Activated CD4-positive, alpha-beta T cell treated with anti-CD3 and anti-CD28 coated beads for 36 hours (primary cell): ENCODE measurements at regions not wholly inside any gene's neighbourhood (a gene's known extent, or its start where the extent isn't known, plus 50 kb on each side); places are given as distances from the start of the nearest gene placed in this dataset.

ENCODE experiments used
- ATAC-seq: fragments of 200-7000 bp; cut with Tn5 transposase; one replicate; pipeline ENCODE4 v1.10.0; 2021; ENCODE audit warnings: mild to moderate bottlenecking, moderate library complexity
- CTCF ChIA-PET: fragments of 350-600 bp; sonication (Branson Sonifier 250); formaldehyde crosslinking; loops from one replicate; lab custom pipeline; 2021; ENCODE audit warnings: antibody characterized with exemption; lab: Charles Lee
- POLR2A ChIA-PET: fragments of 350-600 bp; sonication (Branson Sonifier 250); formaldehyde crosslinking; loops from one replicate; lab custom pipeline; 2021; ENCODE audit warnings: antibody characterized with exemption, inconsistent platforms; lab: Charles Lee
- DNase-seq: peaks from one replicate; pipeline ENCODE4 v3.0.0-alpha.2; 2020
- H3K27ac Mint-ChIP-seq: one replicate; pipeline ENCODE4 v1.8.0; 2021; ENCODE audit warnings: mixed read lengths
- H3K27me3 Mint-ChIP-seq: one replicate; pipeline ENCODE4 v1.8.0; 2021; ENCODE audit warnings: mixed read lengths
- H3K36me3 Mint-ChIP-seq: one replicate; pipeline ENCODE4 v1.8.0; 2021; ENCODE audit warnings: low read depth, mixed read lengths
- H3K4me1 Mint-ChIP-seq: one replicate; pipeline ENCODE4 v1.8.0; 2021; ENCODE audit warnings: mixed read lengths
- H3K4me3 Mint-ChIP-seq: one replicate; pipeline ENCODE4 v1.8.0; 2021; ENCODE audit warnings: mild to moderate bottlenecking, moderate library complexity, mixed read lengths
- H3K9me3 Mint-ChIP-seq: one replicate; pipeline ENCODE4 v1.8.0; 2021; ENCODE audit warnings: low read depth, mixed read lengths
- intact Hi-C, 2 experiments: fragments of 100-400 bp; cut with DNase I in 1 of 2; cut with micrococcal nuclease in 1 of 2; formaldehyde crosslinking; loops; one replicate each; pipeline versions ENCODE4 v1.14.2 to v1.15.1; 2022 to 2024; cut with DNase I, micrococcal nuclease

DNA sequence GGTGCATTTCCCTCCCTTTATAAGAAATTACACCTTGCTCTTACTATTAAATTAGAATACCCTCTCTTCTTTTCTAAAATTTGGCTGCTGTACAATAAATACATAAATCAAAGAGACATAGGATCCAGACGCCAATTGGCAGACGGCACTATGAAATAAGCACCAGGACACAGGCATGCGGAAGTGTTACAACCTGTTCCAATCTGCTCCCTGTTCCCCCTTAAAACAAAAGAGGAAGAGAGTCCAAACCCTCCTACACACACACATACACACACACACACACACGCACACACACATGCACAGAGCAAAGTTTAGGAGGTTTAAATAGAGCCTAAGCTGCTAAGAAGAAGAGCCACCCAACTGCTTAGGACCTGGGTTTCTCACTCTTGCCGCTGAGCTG is 75.6 kb upstream of the ZNF507 start:
- CTCF ChIA-PET: no interaction called here
- peaks cover 6% of the 10 kb centered on the region for H3K9me3 Mint-ChIP-seq

DNA sequence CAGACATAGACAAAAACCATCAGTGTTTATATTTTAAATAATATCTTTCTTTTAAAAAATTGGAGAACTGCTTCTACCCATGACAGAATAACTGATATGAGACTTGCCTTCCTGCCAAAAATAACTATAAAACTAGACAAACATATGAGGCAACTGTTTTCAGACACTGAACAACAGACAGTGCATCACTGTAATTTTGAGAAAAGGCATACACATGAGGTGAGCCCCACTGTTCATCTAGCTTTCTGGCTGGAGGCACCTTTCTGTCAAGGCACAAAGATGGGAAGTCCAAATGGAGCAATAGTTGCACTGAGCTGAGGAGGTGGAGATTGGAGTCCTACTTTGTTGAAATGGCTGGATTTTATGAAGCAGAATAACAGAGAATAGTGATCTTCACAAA is 71.9 kb upstream of the ZNF507 start:
- CTCF ChIA-PET: no interaction called here
- DNase-seq (no peak), ATAC-seq (no peak)
- POLR2A ChIA-PET: no interaction called here
- intact Hi-C loops: no loop called here
- Mint-ChIP-seq H3K4me3 (no peak overlapping the region), H3K36me3 (no peaks in the 10 kb centered on the region), H3K27ac (no peak overlapping the region), H3K9me3 (peaks cover 6% of the 10 kb centered on the region), H3K27me3 (peaks cover 22% of the 10 kb centered on the region), H3K4me1 (no peaks in the 10 kb centered on the region)

More for the DNA sequence above, 75.6 kb upstream of the ZNF507 start:
- POLR2A ChIA-PET: interaction anchor here (0.8 kb wide), 1 partner anchor 70 kb away, joined by 3 read pairs; no protein-coding TSS in a partner anchor
- Mint-ChIP-seq H3K4me3 (no peak overlapping the region), H3K36me3 (no peaks in the 10 kb centered on the region), H3K4me1 (no peaks in the 10 kb centered on the region), H3K27me3 (peaks cover 22% of the 10 kb centered on the region), H3K27ac (no peak overlapping the region)
- intact Hi-C loops: no loop called here
- DNase-seq (no peak), ATAC-seq (no peak)

DNA sequence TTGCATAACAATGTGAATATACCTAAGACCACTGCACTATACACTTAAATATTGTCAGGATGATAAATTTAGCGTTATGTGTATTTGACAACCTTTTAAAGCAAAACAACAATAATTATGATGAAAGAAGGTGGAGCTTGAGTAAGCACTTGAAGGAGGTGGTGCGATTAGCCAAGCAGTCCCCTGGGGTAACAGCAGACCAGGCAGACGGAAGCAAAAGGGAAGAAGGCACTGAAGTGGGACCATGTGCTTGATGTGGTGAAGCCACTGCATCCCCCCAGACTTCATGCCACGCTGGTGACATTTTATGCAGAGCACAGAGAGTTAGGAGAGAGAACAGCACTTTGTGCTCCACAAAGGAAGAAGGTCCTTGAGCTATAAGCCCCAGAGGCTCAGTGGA is 58.3 kb upstream of the ZNF507 start:
- CTCF ChIA-PET: interaction anchor here (1.3 kb wide), 1 partner anchor 99 kb away, joined by 3 read pairs; no protein-coding TSS in a partner anchor
- H3K9me3 Mint-ChIP-seq: peaks cover 3% of the 10 kb centered on the region
- no peaks in the 10 kb centered on the region for H3K4me1 Mint-ChIP-seq
- no peak overlapping the region for H3K27ac Mint-ChIP-seq
- no peak overlapping the region for H3K4me3 Mint-ChIP-seq
- DNase-seq (no peak), ATAC-seq (no peak)
- H3K36me3 Mint-ChIP-seq: no peaks in the 10 kb centered on the region
- intact Hi-C loops: no loop called here
- POLR2A ChIA-PET: no interaction called here
- peaks cover 14% of the 10 kb centered on the region for H3K27me3 Mint-ChIP-seq

DNA sequence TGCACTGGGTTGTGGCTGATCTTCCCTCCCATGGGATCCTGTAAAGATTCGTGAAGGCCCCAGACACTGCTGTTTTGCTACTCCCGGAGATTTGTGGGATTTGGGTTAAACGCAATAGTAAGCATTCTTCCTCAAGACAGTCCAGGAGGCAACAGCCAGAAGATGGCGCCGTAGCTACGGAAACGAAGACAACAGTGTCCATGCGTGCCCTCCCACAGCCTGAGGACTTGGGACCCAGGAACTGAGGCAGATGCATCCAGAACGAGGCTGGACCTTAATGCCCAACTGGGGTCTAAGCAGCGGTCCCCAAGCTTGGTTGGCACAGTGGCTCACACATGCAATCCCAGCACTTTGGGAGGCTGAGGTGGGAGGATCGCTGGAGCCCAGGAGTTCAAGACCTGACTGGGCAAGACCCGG is 57.6 kb upstream of the ZNF507 start:
- H3K36me3 Mint-ChIP-seq: no peaks in the 10 kb centered on the region
- H3K27ac Mint-ChIP-seq: no peak overlapping the region
- H3K9me3 Mint-ChIP-seq: no peaks in the 10 kb centered on the region
- H3K4me3 Mint-ChIP-seq: no peak overlapping the region
- peaks cover 12% of the 10 kb centered on the region for H3K27me3 Mint-ChIP-seq
- ATAC-seq (no peak), DNase-seq (peak; percentile 56)
- intact Hi-C loops: loop anchor here in 1 of 2 experiments (1.0 kb wide), 1 partner anchor 282 kb away; no protein-coding TSS in a partner anchor
- CTCF ChIA-PET: interaction anchor here (0.7 to 1.3 kb wide), 2 partner anchors 98 to 847 kb away, joined by 3 read pairs; no protein-coding TSS in a partner anchor
- POLR2A ChIA-PET: no interaction called here
- H3K4me1 Mint-ChIP-seq: no peaks in the 10 kb centered on the region

DNA sequence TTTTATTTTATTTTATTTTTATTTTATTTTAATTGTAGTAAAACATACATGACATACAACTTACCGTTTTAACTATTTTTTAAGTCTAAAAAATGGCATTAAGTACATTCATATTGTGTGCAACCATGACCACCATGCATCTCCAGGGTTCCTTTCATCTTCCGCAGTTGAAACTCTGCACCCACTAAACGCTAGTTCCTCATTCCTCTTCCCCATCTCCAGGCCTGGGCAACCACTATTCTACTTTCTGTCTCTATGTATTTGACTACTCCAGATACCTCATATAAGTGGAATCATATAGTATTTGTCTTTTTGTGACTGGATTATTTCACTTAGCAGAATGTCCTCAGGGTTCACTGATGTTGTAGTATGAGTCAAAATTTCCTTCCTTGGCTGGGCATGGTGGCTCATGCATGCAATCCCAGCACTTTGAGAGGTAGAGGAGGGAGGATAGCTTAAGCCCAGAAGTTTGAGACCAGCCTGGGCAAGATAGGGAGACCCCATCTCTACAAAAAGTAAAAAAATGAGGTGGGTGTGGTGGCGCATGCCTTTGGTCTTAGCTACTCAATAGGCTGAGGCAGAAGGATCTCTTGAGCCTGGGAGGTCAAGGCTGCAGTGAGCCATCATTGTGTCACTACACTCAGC is 55.7 kb upstream of the ZNF507 start:
- intact Hi-C loops: no loop called here
- no peaks in the 10 kb centered on the region for H3K9me3 Mint-ChIP-seq
- DNase-seq (no peak), ATAC-seq (no peak)
- H3K36me3 Mint-ChIP-seq: no peaks in the 10 kb centered on the region
- ChIA-PET CTCF (no interaction called here), POLR2A (no interaction called here)
- H3K4me1 Mint-ChIP-seq: no peaks in the 10 kb centered on the region
- peaks cover 7% of the 10 kb centered on the region for H3K27me3 Mint-ChIP-seq
- H3K27ac Mint-ChIP-seq: no peak overlapping the region
- H3K4me3 Mint-ChIP-seq: no peak overlapping the region

DNA sequence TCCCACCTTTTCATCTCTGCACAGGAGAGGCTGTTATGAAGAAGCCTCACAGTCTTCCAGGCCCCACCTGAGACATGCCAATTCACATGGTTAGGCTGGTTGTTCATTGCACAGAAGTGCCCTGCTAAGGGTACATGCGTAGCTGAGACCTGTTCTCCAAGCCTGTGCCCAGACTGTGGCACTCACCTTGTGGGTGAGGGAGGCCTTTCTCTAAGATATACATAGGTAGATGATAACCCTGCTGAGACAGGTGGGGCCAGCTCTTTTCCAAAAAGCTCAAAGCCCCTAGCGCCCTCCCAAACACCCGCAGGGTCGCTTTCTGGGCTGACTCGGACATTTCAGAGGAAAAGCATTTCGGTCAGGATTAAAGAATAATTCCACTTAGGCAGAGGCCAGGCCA is 53.5 kb upstream of the ZNF507 start:
- no peak for ATAC-seq

DNA sequence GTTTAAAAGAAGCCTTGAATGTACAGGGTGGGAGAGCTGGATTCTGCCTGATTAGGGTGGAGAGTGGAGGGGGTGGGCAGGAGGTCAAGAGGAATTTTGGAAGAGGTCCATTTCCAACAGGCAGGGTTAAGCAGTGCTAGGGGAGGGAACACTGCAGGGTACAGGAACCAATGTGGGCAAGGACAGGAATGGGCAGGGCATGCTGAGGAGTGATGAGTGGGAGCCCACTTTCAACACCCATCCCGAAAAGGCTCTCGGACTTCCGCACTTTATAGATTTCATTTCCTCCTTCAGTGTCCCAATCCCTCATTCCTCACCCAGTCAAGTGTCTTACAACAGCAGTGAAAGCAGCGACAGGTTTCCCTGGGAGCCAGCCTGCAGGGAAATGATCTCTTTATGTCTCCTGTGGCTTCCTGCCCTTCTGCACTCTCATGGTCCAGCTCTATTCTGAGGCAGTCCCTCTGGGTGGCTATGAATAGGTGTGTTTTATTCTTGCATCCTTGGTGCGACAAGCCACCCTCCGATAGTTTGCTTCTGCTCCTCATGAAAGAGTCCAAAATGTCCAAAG is 50.5 kb upstream of the ZNF507 start:
- ChIA-PET POLR2A (no interaction called here), CTCF (no interaction called here)
- H3K4me1 Mint-ChIP-seq: no peaks in the 10 kb centered on the region
- peaks cover 7% of the 10 kb centered on the region for H3K27me3 Mint-ChIP-seq
- DNase-seq (no peak), ATAC-seq (no peak)
- H3K4me3 Mint-ChIP-seq: no peak overlapping the region
- no peaks in the 10 kb centered on the region for H3K36me3 Mint-ChIP-seq
- intact Hi-C loops: no loop called here
- peaks cover 2% of the 10 kb centered on the region for H3K9me3 Mint-ChIP-seq
- H3K27ac Mint-ChIP-seq: no peak overlapping the region

More for the DNA sequence above, 53.5 kb upstream of the ZNF507 start:
- H3K9me3 Mint-ChIP-seq: no peaks in the 10 kb centered on the region
- no peak for DNase-seq
- no peak overlapping the region for H3K27ac Mint-ChIP-seq
- peaks cover 7% of the 10 kb centered on the region for H3K27me3 Mint-ChIP-seq
- intact Hi-C loops: no loop called here
- H3K4me1 Mint-ChIP-seq: no peaks in the 10 kb centered on the region
- no peak overlapping the region for H3K4me3 Mint-ChIP-seq
- ChIA-PET POLR2A (no interaction called here), CTCF (no interaction called here)
- H3K36me3 Mint-ChIP-seq: no peaks in the 10 kb centered on the region
